ENCODE measurements at regions not wholly inside any gene's neighbourhood (a gene's known extent, or its start where the extent isn't known, plus 50 kb on each side); places are given as distances from the start of the nearest gene placed in this dataset.

DNA sequence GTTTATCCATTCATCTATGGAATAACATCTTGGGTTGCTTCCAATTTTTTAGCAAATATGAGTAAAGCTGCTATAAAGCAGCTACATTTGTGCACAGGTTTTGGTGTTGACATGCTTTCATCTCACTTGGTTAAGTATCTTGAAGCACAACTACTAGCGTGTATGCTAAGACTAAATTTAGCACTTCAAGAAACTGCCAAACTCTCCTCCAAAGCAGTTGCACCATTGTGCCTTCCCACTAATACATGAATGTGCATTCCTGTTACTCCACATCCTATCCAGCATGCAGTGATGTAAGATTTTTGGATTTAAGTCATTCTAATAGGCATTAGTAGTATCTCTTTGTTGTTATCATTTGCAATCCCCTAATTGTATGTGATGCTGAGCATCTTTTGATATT, 230.7 kb downstream of the KCNA4 start:
- TF ChIP-seq PBX3 (IDR thresholded peaks at IDR 0.05) (no peak), RFX5 (IDR thresholded peaks at IDR 0.05; ENCODE audit: low read length) (no peak), RAD21 (IDR thresholded peaks at IDR 0.05; ENCODE audit: low read length) (no peak), RXRA (IDR thresholded peaks at IDR 0.05; ENCODE audit: borderline replicate concordance, low read depth) (no peak), MEF2A (IDR thresholded peaks at IDR 0.05; ENCODE audit: borderline replicate concordance, low read depth) (no peak), NRF1 (IDR thresholded peaks at IDR 0.05; ENCODE audit: low read depth, low read length) (no peak), ELF1 (IDR thresholded peaks at IDR 0.05) (no peak)
- TF ChIP-seq, protein P1, sequence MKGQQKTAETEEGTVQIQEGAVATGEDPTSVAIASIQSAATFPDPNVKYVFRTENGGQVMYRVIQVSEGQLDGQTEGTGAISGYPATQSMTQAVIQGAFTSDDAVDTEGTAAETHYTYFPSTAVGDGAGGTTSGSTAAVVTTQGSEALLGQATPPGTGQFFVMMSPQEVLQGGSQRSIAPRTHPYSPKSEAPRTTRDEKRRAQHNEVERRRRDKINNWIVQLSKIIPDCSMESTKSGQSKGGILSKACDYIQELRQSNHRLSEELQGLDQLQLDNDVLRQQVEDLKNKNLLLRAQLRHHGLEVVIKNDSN (IDR thresholded peaks at IDR 0.05; ENCODE audit: borderline replicate concordance, low read depth): no peak
- 0% methylated on average over 1 of the region's 1 CpG for WGBS (ENCODE audit: low lambda C conversion rate)
- no peak for DNase-seq

DNA sequence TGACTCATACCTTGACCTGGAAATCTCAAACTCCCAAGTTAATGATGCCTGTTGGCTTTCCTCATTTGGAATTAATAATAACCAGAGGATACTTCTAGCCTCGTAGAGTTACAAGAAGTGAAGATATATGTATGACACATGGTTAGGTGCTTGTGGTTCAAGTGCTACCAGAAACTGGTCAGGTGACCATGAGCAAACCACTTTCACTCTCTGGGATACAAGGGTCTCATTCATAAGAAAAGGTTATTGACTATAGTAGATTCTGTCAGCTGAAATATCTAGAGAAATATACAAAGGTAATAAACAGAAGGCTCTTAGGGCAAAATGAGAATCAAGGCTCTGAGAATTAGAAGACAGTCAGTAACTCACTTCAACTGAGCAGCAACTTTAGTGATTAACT, 233.3 kb downstream of the KCNA4 start:
- no peak for DNase-seq
- H3K9ac ChIP-seq: no peak overlapping the region
- H3K27ac ChIP-seq (ENCODE audit: low read depth in 2 of 2, low read length in 1 of 2): no peak overlapping the region
- no peak overlapping the region for H3K4me2 ChIP-seq
- H3F3A ChIP-seq (replicated peaks; ENCODE audit: insufficient read depth): no peaks in the 10 kb centered on the region
- POLR2A ChIA-PET: no interaction called here
- H3K79me2 ChIP-seq (ENCODE audit: insufficient read depth): no peaks in the 10 kb centered on the region
- H3K9me2 ChIP-seq: no peaks in the 10 kb centered on the region
- 0% methylated on average over 1 of the region's 1 CpG for WGBS (ENCODE audit: low lambda C conversion rate)
- no peak overlapping the region for H3K4me3 ChIP-seq (ENCODE audit: low read depth in 2 of 2, low read length in 1 of 2)
- H3K27me3 ChIP-seq (ENCODE audit: insufficient read depth): no peaks in the 10 kb centered on the region
- H3K36me3 ChIP-seq (replicated peaks in 1 of 2; ENCODE audit: control insufficient read depth in 1 of 2, insufficient read depth in 2 of 2, low read length in 1 of 2): no peaks in the 10 kb centered on the region
- no peak overlapping the region for H2AFZ ChIP-seq (ENCODE audit: low read depth)
- no peaks in the 10 kb centered on the region for H3K4me1 ChIP-seq (ENCODE audit: control insufficient read depth in 1 of 2, insufficient read depth in 2 of 2, low read depth in 1 of 2, low read length in 1 of 2)
- TF ChIP-seq RCOR1 (IDR thresholded peaks at IDR 0.05; ENCODE audit: low read length) (no peak), TCF12 (IDR thresholded peaks at IDR 0.05) (no peak), FOXJ3 (CRISPR knock-in tag; IDR thresholded peaks at IDR 0.05) (no peak), ELF1 (IDR thresholded peaks at IDR 0.05) (no peak), USF2 (IDR thresholded peaks at IDR 0.05; ENCODE audit: borderline replicate concordance, low read depth, low read length) (no peak), PBX3 (IDR thresholded peaks at IDR 0.05) (no peak), RAD21 (IDR thresholded peaks at IDR 0.05; ENCODE audit: low read length) (no peak), POLR2AphosphoS5 (IDR thresholded peaks at IDR 0.05; ENCODE audit: low read depth, low read length) (no peak), SIN3A (IDR thresholded peaks at IDR 0.05; ENCODE audit: borderline replicate concordance, low read depth, low read length) (no peak), REST (IDR thresholded peaks at IDR 0.05; ENCODE audit: low read depth, low read length) (no peak), NRF1 (IDR thresholded peaks at IDR 0.05; ENCODE audit: low read depth, low read length) (no peak)
- TF ChIP-seq, protein P1 (IDR thresholded peaks at IDR 0.05; ENCODE audit: borderline replicate concordance, low read depth): no peak
- TF ChIP-seq, protein P2, sequence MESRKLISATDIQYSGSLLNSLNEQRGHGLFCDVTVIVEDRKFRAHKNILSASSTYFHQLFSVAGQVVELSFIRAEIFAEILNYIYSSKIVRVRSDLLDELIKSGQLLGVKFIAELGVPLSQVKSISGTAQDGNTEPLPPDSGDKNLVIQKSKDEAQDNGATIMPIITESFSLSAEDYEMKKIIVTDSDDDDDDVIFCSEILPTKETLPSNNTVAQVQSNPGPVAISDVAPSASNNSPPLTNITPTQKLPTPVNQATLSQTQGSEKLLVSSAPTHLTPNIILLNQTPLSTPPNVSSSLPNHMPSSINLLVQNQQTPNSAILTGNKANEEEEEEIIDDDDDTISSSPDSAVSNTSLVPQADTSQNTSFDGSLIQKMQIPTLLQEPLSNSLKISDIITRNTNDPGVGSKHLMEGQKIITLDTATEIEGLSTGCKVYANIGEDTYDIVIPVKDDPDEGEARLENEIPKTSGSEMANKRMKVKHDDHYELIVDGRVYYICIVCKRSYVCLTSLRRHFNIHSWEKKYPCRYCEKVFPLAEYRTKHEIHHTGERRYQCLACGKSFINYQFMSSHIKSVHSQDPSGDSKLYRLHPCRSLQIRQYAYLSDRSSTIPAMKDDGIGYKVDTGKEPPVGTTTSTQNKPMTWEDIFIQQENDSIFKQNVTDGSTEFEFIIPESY (IDR thresholded peaks at IDR 0.05; ENCODE audit: borderline replicate concordance, low read depth): no peak
- H3K9me3 ChIP-seq: no peaks in the 10 kb centered on the region
- H4K20me1 ChIP-seq (ENCODE audit: insufficient read depth): no peaks in the 10 kb centered on the region
- CTCF ChIA-PET: no interaction called here

More for the DNA sequence above, 230.7 kb downstream of the KCNA4 start:
- no peaks in the 10 kb centered on the region for H3K79me2 ChIP-seq (ENCODE audit: insufficient read depth)
- no peak overlapping the region for H2AFZ ChIP-seq (ENCODE audit: low read depth)
- H3F3A ChIP-seq (replicated peaks; ENCODE audit: insufficient read depth): no peaks in the 10 kb centered on the region
- no peaks in the 10 kb centered on the region for H4K20me1 ChIP-seq (ENCODE audit: insufficient read depth)
- H3K9me2 ChIP-seq: no peaks in the 10 kb centered on the region
- no peaks in the 10 kb centered on the region for H3K9me3 ChIP-seq
- H3K36me3 ChIP-seq (replicated peaks in 1 of 2; ENCODE audit: control insufficient read depth in 1 of 2, insufficient read depth in 2 of 2, low read length in 1 of 2): no peaks in the 10 kb centered on the region
- ChIA-PET POLR2A (no interaction called here), CTCF (no interaction called here)
- H3K4me2 ChIP-seq: no peak overlapping the region
- H3K9ac ChIP-seq: no peak overlapping the region
- H3K4me3 ChIP-seq (ENCODE audit: low read depth in 2 of 2, low read length in 1 of 2): no peak overlapping the region
- no peaks in the 10 kb centered on the region for H3K4me1 ChIP-seq (ENCODE audit: control insufficient read depth in 1 of 2, insufficient read depth in 2 of 2, low read depth in 1 of 2, low read length in 1 of 2)
- H3K27ac ChIP-seq (ENCODE audit: low read depth in 2 of 2, low read length in 1 of 2): no peak overlapping the region
- H3K27me3 ChIP-seq (ENCODE audit: insufficient read depth): no peaks in the 10 kb centered on the region
